HG03571 (cell line): ENCODE measurements at regions not wholly inside any gene's neighbourhood (a gene's known extent, or its start where the extent isn't known, plus 50 kb on each side); places are given as distances from the start of the nearest gene placed in this dataset.

Experiments
- ATAC-seq: cut with Tn5 transposase; IDR thresholded peaks from one replicate; pipeline ENCODE4 v1.9.1; 2021; ENCODE audit not compliant: unreplicated experiment

DNA sequence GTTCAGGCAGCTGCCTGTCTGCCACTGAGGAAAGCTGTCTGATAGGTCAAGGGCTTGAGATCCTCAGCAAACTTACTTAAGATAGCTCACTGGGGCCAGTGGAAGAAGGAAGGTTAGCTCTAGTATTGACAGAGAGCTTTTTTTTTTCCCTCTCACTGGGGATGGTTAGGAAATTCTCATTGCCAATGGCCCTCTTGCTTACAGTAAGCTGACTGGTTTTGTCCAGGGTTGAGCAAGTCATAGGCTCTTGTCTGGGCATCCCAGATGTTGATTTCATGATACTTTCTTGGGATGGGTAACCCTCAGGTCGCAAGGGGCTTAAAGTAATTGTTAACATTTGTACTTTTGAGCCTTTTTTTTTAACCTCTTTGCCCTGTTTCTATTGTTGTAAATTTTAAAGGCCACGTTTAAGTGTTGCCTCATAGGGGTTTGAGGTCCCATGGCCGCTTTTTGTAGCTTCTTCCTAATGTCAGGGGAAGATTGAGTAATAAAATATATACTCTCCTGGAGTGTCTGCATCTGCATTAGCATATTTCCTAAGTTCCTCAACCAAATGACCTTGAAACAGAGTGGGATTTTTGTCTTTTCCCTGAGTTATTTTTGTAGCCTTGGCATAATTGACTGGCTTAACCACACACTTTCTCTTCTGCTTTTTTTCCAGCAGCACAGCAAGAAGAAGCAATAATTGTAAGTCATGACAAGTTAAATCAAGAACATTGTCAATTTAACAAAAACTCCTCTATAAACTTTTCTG lies 716.0 kb downstream of the LRFN5 start:
- peak; percentile 44 for ATAC-seq

DNA sequence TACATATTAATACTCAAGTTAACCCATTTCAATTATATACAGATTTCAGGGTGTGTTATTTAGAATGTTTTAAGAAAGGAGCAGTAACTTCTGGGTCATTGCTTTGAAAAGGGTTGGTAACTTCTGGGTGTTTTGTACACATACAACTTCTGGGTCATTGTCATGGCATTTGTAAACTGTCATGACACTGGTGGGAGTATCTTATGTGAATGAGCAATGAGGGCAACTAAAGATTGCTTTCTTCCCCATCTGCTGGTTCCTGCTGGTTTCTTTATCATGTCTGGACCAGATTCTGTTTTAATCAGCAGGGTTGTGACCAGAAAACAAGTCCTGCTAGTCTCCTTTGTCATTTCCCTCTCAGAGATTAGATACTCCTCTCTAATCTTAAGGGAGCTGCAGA lies 713.3 kb downstream of the LRFN5 start:
- ATAC-seq, result no peak

GRCh38 chr14:42316693-42317092 lies 710.0 kb downstream of the LRFN5 start:
- ATAC-seq, result no peak

DNA sequence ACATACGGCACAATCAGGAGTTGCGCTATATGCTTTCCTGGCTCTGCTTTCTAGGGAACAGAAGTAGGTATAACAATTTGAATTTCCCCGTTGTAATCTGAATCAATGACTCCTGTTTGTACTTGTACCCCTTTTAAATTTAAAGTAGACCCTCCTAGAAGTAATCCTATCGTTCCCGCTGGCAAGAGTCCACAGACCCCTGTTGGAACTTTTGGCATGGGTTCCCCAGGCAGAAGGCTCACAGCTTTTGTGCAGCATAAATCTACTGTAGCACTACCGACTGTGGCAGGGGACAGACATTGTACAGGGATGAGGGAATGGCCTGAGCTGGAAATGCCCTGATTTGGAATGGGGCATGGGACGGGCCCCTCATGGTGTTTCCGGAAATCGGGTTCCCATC lies 705.2 kb downstream of the LRFN5 start:
- no peak for ATAC-seq

GRCh38 chr14:42307239-42307825 lies 700.7 kb downstream of the LRFN5 start:
- no peak for ATAC-seq

DNA sequence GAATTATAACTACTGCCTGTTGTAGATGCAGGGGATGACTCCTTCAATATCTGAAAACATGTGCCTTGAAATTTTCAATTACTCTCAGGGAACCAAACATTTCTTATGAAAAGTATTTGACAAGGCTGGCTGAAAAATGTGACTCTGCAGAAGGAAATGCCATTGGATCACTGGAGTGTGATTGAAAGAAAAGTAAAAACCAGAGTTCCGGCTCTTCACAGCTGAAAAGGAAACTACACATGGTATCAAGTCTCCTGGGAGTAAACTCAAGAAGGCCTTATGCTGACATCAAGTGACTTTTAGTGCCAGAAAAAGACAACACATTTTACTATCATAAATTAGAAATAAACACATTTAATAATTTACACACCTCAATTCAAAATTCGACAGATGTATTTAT lies 693.0 kb downstream of the LRFN5 start:
- peak; percentile 100 for ATAC-seq

- ATAC-seq, result no peak
These were observed 686.5 kb downstream of the LRFN5 start for GRCh38 chr14:42293180-42293579.

DNA sequence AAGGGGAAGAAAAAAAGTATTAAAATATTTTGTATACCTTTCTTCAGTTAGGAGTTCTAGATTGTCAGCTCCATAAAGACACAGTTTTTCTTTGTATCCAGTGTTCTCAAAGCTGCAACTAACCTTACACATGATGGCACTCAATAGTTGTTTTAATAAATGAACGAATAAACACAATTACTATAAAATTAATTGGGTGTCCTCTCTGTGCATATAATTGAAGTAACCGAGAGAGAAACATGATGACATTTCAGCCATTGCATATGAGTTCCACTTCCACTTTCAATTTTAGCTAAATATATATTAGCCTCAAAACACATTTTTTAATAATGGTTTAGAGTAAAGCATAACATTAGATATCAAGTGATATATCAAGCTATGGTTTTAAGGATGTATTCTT lies 671.2 kb downstream of the LRFN5 start:
- ATAC-seq, result peak; percentile 69

DNA sequence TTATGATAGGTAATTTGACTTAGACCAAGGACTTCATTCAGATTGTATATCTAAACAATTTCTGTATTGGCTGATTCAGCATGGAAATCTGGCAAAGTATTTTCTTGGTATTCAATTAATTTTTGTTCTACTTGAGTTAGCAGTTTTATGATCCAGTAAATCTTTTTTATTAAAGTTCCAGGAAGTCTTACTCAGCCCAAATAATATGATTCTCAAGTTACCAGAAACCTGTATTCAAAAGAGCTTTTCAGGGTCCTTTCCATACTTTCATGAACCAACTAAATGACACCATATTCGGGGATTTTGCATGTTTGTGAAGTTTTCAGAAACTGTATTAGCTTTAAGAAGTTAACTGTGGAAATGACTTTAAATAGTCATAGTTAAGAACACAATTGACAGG lies 662.6 kb downstream of the LRFN5 start:
- no peak for ATAC-seq

DNA sequence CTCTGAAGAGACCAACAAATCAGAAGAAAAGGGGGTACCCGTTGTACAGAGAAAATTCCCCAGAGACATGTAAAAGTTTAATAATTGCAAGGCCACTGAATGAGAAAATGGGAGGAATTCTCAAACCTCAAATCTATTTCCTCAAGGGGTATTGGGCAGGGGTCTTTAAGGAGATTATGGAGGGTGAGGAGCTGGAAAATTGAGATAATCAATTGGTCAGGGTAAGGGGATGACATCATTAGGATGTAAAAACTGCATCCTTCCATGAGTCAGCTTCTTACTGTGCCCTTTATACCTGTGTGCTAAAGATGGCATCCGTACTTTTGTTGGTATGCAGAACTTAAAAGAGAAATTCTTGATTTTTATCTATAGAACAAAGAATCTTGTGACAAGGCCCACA lies 641.5 kb downstream of the LRFN5 start:
- ATAC-seq, result no peak

GRCh38 chr14:42241101-42241500 lies 634.4 kb downstream of the LRFN5 start:
- ATAC-seq, result no peak

DNA sequence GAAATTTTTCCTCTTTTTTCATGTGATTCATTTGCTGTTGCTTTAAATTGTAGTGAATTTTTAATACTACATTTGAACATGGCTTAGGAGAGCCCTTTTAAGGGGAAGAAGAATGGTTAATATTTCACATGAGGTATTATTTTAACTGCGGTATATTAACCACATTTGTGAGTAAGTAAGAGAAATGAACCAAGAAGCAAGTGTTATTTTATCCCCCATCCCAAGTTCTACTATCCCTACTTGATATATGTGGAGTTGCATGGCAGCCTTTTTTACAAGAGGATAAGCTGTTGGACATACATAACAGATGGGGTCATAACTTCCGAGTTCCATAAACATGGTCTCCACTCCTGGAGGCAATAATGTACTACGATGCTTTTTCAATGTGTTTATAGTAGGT lies 623.3 kb downstream of the LRFN5 start:
- no peak for ATAC-seq

- no peak for ATAC-seq
These were observed 622.6 kb downstream of the LRFN5 start for GRCh38 chr14:42229294-42229693.

GRCh38 chr14:42228611-42229010 lies 621.9 kb downstream of the LRFN5 start:
- no peak for ATAC-seq

DNA sequence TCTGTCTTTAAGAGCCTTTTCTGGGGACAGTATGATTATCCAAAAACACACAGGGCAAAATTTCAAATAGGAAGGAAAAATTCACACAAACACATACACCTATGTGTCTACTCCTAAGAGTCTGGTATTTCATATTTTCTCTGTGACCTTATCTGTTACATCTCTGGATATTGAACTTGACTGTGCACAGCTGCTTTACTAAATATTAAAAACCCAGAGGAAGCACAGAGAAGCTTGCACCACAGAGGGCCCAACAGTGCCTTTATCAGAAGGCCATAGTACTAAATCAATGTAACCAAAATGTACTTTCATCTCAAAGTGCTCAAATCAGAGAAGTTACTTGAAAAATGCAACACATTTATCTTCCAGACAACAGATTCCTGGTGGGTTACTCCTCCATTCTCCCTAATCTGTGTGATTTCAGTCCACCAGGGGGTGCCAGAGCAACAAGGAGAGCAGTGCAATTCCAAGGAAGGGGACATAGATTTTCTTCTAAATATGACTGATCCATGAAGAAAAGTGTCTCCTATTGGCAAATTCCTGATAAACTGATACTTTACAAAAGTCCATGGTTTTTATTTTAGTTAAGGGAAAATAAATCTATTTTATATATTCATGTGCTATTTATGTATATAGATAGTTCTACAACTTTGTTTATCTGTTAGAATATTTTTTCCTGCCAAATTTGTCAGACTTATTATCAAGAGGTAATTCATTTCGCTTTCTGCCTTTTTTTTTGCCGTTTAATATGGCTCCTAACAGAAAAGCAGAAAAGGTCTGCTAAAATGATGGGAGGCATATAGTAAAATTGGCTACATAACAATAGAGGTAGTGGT lies 617.6 kb downstream of the LRFN5 start:
- no peak for ATAC-seq

- peak; percentile 93 for ATAC-seq
These were observed 616.3 kb downstream of the LRFN5 start for GRCh38 chr14:42222924-42223471.

GRCh38 chr14:42214981-42215491 lies 608.4 kb downstream of the LRFN5 start:
- ATAC-seq, result no peak

- ATAC-seq, result no peak
These were observed 594.3 kb downstream of the LRFN5 start for GRCh38 chr14:42200957-42201356.

GRCh38 chr14:42198010-42198409 lies 591.3 kb downstream of the LRFN5 start:
- ATAC-seq, result no peak

DNA sequence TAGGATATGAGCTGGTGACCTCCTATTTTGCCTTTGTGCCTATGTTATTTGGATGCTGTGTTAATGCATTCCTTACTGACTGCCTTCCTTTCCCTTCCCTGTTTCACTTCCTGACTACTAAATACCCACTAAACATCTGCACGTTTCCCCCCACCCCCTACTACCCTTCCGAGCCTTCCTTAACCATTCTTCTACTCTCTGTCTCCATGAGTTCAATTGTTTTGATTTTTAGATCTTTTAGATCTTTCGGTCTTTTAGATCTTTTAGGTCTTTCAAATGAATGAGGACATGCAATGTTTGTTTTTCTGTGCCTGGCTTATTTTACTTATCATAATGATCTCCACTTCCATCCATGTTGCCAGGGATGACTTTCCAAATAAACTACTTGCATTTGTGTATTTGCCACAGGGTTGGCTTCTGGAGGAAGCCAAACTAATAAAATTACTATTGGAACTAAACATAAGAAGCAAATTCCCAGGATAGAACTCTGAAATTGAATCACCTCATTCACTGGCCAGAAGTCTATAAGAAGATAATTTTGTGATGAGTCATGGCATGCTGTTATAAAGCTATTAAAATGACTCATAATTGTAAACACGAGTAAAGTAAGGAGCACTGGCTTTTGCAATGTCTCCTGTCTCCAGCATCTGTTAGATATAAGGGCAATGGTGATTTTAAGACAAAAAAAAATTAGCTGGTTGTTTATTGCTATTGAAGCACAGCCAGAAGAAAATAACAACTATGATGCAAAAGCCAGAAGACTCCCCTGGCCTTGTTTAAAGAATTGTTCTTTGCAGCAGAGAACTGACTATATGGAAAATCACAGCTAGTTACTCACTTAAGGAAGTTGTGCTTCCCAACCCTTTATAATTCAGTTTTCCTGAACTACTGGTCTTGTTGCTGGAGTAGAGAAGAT lies 586.3 kb downstream of the LRFN5 start:
- no peak for ATAC-seq
